HG03025 (cell line): ENCODE measurements at regions not wholly inside any gene's neighbourhood (a gene's known extent, or its start where the extent isn't known, plus 50 kb on each side); places are given as distances from the start of the nearest gene placed in this dataset.
"Not testable (repeated sequence)": the region's sequence is repeated elsewhere in the genome, so short reads cannot be mapped to it uniquely, and the experiment has no call there.

Source experiments
- ATAC-seq: cut with Tn5 transposase; IDR thresholded peaks from one replicate; pipeline ENCODE4 v1.9.1; 2021; ENCODE audit warnings: mild to moderate bottlenecking, moderate library complexity; ENCODE audit not compliant: unreplicated experiment, low FRiP score

DNA sequence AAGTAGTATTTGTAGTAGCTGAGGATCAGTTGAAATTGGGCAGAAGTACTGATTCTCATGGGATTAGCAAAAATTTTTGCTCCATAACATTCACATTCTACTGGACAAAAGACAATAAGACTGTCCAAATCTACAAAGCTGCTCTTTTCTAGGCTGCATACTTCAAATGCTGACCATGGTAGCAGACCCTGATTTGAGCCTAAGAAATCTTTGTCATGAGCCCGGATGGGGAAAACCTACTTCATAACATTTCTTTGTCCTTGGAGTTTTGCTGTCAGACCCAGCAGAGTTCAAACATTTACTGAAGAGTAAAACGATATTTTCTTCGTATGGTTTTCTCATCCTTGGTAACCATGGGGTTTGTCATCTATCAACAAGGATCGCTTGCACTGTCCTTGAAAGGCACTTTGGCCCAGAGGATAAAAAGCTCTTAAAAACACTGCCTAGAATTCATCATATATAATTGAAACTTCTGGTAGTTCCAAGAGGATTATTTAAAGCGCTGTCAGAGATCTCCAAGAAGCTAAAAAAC, 216.9 kb downstream of the CAVIN4 start:
- ATAC-seq: no peak

- ATAC-seq: no peak
Measured at GRCh38 chr9:100803956-100804355, 224.6 kb upstream of the PLPPR1 start.

GRCh38 chr9:100811643-100812042, 216.9 kb upstream of the PLPPR1 start:
- no peak for ATAC-seq

- ATAC-seq: no peak
Measured at GRCh38 chr9:100813871-100814270, 214.7 kb upstream of the PLPPR1 start.

GRCh38 chr9:100819980-100820379, 208.5 kb upstream of the PLPPR1 start:
- no peak for ATAC-seq

GRCh38 chr9:100833035-100833434, 195.5 kb upstream of the PLPPR1 start:
- not testable (repeated sequence) for ATAC-seq

DNA sequence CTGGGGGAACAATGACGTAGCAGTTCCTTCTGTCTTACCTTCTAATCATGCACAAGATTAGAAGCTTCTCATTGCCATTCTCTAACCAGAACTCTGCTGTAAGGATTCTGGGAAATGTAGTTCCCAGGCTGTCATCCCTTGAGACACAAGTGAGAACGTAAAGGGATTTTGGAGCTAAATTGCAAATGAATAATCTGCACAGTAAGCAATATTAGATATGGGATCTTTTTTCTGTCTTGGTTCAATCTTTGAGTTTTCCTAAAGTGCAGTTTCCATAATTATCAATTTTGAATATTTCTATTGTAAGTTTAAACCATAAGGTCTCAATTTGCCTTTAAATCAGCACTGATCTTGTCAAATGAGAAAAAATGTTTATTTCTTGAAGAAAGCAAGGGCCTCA, 189.7 kb upstream of the PLPPR1 start:
- ATAC-seq: no peak

GRCh38 chr9:100848726-100849125, 179.8 kb upstream of the PLPPR1 start:
- no peak for ATAC-seq

DNA sequence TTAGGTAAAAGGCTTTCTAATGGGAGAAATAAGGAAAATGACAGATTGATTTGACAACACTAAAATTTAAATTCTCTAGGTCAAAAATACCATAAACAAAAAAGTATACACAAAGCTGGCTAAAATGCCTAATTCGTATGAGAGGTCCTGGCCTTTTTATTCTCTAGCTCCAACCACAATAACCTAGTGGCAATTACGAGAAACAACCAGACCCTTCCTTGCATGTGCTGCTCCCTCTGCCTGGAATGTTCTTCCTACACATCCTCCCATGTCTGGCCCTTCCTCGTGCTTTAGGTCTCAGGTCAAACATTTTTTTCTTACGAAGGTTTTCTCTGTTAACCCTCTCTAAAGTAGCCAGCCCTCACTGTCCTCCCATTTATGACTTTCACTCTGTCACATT, 176.4 kb upstream of the PLPPR1 start:
- no peak for ATAC-seq

DNA sequence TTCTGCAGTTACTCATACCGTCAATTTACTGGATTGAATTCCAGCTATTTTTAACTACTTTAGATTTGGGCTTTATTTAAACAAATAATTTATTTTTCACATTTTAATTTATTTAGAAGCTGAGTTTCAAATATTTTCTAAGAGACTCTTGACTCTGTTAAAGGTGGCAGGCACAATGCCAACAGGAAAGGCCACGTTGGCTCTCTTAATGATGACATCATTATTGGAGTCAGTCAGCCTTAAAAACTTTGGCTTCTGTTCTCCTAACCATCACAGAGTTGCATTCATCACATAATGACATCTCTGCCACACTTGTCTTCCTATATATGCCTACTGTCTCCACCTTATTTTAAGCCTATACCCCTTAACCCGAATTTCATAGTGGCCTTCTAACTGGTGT, 172.3 kb upstream of the PLPPR1 start:
- no peak for ATAC-seq

GRCh38 chr9:100865111-100865510, 163.4 kb upstream of the PLPPR1 start:
- ATAC-seq: no peak

GRCh38 chr9:100865648-100866047, 162.9 kb upstream of the PLPPR1 start:
- no peak for ATAC-seq

GRCh38 chr9:100869326-100869725, 159.2 kb upstream of the PLPPR1 start:
- ATAC-seq: no peak

- no peak for ATAC-seq
Measured at GRCh38 chr9:100879884-100880283, 148.6 kb upstream of the PLPPR1 start.

DNA sequence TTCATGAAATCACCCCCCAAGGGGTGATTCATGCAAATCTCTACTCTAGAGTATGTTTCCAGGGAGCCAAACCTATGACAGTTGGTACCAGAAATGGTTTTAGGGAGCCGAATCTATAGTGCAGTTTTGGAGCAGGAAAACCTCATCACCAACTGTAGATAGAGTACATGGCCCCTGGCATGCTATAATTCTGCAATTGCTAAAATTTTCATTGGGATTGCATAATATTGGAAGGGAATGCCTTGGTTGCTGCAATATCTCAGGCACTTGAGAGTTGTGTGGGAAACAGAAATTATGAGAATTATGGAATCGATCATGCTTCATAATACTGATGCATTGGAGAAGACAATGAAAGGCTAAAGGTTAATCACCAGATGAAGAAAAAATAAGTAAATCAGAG, 148.2 kb upstream of the PLPPR1 start:
- ATAC-seq: no peak

DNA sequence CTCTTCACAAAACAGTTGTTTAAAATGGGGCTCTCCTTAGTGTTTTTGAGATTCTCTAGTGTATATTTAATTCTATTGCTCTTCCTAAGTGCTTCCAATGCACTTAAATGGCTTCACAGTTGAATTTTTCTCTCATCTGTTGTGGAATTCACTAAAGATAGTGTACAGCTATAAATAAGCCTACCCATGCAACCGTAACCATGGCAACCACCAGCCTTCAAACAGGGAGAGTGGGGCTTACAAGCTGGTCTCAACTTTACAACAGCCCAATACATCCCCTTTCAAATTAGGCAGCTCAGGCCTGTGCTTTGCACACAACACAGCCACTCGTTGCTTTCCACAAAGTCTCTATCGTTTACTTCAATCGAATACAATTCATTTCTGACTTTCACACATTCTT, 144.0 kb upstream of the PLPPR1 start:
- no peak for ATAC-seq

DNA sequence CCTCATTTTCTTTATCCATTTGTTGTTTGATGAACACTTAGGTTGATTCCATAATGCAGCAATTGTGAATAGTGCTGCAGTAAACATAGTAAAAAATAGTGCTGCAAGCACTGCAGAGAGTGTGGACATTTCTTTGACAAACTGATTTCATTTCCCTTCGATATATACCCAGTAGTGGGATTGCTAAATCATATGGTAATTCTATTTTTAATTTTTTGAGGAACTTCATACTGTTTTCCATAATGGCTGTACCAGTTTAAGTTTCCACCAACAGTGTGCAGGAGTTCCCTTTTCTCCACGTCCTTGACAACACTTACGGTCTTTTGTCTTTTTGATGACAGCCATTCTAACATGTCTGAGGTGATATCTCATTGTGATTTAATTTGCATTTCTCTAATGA, 138.2 kb upstream of the PLPPR1 start:
- ATAC-seq: no peak

GRCh38 chr9:100911273-100911672, 117.3 kb upstream of the PLPPR1 start:
- no peak for ATAC-seq

GRCh38 chr9:100913257-100913656, 115.3 kb upstream of the PLPPR1 start:
- ATAC-seq: no peak

GRCh38 chr9:100914266-100914665, 114.3 kb upstream of the PLPPR1 start:
- no peak for ATAC-seq

- no peak for ATAC-seq
Measured at GRCh38 chr9:100919506-100919905, 109.0 kb upstream of the PLPPR1 start.

- ATAC-seq: no peak
Measured at GRCh38 chr9:100926366-100926765, 102.2 kb upstream of the PLPPR1 start.

DNA sequence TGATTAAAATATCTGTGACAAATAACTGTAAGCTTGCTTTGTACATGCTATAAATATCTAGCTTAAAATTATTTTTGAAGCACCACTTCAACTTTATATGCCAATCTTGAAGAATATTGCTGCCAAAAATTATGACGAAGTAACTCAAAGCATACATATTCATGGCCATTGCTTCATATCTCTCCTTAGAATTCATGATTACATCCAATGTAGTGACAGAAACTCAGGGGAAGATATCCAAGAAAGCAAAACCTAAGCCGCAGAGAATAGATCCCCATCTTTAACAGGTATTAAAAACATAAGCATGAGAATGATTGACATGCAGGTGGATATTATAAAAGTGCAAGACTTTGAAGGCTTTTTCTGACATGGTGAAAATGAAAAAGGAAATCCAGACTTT, 100.8 kb upstream of the PLPPR1 start:
- ATAC-seq: no peak
